ENCODE measurements at regions not wholly inside any gene's neighbourhood (a gene's known extent, or its start where the extent isn't known, plus 50 kb on each side); places are given as distances from the start of the nearest gene placed in this dataset.

DNA sequence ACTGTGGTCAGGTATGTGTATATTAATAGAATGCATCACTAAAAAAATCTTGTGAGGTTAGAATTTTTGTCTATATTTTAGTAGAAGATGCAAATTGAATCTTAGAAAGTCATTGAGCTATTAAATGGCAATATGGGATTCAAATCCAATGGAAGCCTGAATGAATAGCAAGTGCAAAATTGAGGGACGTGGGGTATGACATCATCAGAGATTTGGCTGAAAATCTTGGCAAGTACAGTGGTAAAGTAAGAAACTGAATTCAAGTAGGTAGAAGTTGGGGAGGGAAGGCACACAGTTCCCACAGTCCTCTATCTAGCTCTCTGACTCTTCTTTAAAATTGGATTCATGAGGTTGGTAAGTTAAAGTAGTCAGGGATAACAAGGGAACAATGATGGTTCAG, 97.4 kb upstream of the SSTR1 start:
- no peak for DNase-seq (ENCODE audit: low read depth in 2 of 2)

GRCh38 chr14:38111046-38111445, 96.7 kb upstream of the SSTR1 start:
- no peak for DNase-seq (ENCODE audit: low read depth in 2 of 2)

GRCh38 chr14:38113546-38113945, 94.2 kb upstream of the SSTR1 start:
- no peak for DNase-seq (ENCODE audit: low read depth in 2 of 2)

DNA sequence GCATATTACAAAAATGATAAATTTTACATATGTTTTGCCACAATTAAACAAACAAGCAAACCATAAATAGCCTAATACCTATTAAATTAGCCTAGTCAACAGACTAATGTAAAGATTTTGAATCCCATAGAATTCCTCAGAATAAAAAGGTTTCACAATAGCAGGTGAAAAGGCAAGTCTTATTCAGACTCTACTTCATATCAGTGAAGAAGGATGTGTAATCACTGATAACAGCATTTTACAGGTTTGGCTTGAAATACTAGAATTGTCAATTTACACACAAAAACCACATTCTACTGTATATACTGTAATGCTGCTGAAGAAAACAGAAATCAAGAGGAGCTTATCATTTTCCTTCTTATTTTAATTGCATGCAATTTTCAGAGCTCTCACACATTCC, 90.8 kb upstream of the SSTR1 start:
- no peak for DNase-seq (ENCODE audit: low read depth in 2 of 2)

DNA sequence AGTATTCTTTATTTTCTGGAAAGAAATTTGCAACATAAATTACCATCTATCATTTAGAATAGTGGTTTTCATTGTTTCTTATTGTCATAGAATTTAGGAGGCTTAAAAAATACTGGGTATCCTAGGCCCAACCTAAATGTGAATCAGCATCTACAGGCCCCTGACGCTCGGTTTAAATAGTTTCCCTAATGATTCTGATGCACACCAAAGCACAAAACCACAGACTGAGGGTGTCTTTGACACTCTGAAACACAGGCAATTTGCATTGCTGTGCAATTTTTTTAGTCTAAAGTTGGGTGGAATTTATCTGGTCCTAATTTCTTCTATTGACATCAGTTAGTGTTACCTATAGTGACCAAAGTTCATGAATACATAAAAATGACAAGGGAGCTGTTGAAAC, 87.6 kb upstream of the SSTR1 start:
- DNase-seq (ENCODE audit: low read depth in 2 of 2): no peak

- no peak for DNase-seq (ENCODE audit: low read depth in 2 of 2)
Observed at GRCh38 chr14:38121320-38122020, 86.2 kb upstream of the SSTR1 start.

GRCh38 chr14:38122241-38122640, 85.5 kb upstream of the SSTR1 start:
- no peak for DNase-seq (ENCODE audit: low read depth in 2 of 2)

DNA sequence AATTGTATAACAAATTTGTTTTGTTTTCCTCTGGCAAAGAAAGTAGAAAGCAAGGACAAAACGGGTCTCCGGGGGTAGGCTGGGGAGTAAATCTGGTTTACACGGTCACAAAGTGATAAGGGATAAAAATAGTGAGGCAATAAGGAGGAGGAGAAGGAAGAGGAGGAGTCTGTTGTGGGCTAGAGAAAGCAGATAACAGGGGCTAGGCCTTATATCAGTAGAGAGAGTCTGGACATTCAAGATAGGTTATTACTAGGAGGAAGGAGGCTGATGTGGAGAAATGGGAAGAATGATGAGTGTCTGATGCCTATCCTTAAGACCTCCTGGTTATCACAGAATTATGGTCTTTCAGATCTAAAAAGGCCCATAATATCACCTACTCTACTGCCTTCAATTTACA, 83.2 kb upstream of the SSTR1 start:
- no peak for DNase-seq (ENCODE audit: low read depth in 2 of 2)

DNA sequence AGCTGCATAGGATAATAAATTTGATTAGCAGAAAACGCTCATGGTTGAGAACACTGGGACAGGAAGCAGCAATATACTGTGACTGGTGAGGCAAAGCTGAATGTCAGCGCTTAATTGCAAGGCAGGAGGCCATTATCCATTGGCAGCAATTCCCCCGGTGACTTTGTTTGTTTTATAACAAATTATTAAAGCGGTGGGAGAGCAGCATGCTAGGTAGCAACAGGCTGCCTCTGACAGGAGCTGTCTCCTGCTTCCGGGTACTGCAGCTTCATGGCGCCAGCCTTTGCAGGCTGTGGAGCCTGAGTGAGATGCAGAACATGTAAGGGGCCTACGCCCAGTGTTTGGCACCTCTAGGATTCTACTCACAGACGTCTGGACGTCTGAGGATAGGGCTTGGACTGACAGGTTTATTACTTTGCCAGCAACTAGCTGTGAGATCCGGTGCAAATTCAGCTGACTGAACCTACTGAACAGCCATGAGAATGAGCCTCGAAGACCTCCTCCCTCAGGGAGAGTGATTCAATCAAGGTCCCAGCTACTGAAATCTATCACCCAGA, 82.1 kb upstream of the SSTR1 start:
- DNase-seq (ENCODE audit: low read depth in 2 of 2): no peak

GRCh38 chr14:38127356-38127755, 80.3 kb upstream of the SSTR1 start:
- DNase-seq (ENCODE audit: low read depth in 2 of 2): no peak

- no peak for DNase-seq (ENCODE audit: low read depth in 2 of 2)
Observed at GRCh38 chr14:38127784-38128183, 79.9 kb upstream of the SSTR1 start.

DNA sequence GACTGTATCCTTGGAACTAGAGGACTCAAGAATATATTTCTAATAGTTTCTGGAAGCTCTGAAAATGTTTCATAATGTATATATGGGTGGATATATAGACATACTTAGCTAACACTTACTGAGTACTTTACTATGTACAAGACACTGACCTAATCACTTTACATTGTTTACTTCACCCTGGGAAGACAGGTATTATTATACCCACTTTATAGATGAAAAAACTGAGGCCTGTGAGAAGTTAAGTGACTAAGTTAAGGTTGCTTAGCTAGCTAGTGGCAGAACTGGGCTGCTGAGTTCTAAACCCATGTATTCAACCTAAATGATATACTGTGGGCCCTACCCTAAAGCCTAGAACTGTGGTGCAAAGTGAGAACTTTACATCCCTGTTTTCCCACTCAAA, 79.1 kb upstream of the SSTR1 start:
- DNase-seq (ENCODE audit: low read depth in 2 of 2): no peak

- no peak for DNase-seq (ENCODE audit: low read depth in 2 of 2)
Observed at GRCh38 chr14:38129192-38129591, 78.5 kb upstream of the SSTR1 start.

DNA sequence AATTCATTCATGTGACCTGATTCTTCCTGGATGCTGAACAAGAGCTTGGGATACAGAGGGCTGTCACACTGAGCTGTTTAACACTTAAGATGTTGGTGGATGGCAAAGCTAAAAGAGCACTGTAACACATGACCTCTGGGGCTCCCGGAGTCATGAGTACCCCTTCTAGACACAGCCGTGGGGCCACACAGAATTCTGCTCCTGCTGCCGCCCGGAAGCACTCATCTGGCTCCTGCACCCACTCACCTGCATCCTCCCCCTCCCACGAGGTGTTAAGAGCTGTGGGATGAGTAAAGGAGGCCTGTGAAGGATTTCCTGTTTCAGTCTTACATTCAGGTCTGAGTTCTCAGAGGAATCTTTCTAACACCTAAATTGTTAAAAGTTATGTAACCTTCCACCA, 78.0 kb upstream of the SSTR1 start:
- DNase-seq (ENCODE audit: low read depth in 2 of 2): no peak

DNA sequence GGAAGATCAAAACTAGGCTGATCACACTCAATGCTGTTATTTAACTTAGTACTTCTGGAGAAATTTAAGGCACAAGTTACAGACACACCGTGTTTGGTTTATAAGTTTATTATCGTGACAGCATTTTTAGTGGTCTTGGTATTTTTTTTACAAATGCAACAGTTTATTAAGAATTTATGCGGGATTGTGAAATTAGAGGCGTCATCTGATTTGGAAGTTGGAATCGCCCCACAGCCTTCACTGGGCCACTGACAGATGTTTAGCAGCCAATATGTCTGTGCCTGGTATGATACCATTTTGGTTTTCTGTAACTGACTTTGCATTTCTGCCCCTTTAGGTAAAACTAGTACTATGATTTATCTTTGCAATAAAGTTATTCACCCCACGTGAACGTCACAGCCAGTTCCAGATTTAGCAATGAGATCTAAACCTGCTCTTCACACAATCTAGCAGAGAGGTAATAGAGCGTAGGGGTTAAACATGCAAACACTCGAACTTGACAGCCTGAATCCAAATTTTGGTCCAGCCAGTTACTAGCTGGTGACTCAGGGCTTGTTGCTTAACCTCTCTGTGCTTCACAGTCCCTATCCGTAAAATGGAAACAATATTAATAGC, 73.2 kb upstream of the SSTR1 start:
- DNase-seq (ENCODE audit: low read depth in 2 of 2): no peak

DNA sequence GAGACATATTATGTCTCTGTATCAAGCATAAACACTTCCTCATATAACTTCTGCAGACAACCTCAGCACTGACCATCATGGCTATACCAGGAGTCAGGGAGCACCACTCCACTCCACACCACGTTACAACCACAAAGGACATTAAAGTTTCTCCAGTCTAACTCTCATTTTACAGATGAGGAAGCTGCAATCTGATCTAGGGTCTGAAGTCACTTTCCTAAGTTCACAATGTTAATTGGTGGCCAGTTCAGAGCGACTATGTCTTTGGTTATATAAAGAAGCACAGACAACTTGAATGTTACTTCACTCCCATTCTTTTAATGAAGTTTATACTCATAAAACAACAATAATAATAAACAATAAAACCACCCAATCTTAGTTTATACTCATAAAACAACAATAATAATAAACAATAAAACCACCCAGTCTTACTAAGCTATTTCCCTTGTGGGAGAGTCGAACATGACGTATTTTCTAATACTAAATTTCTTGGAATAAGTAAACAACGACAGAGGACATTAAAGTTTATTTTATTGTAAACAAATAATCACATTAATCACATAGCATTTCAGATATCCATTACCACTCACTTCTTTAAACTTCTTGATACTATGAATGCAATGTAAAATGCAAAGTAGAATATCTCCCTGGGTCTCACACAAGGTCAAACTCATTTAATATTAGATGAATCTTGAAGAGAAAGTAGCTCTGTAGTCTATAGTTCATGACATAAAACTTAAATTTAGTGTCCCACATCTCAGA, 72.4 kb upstream of the SSTR1 start:
- no peak for DNase-seq (ENCODE audit: low read depth in 2 of 2)

DNA sequence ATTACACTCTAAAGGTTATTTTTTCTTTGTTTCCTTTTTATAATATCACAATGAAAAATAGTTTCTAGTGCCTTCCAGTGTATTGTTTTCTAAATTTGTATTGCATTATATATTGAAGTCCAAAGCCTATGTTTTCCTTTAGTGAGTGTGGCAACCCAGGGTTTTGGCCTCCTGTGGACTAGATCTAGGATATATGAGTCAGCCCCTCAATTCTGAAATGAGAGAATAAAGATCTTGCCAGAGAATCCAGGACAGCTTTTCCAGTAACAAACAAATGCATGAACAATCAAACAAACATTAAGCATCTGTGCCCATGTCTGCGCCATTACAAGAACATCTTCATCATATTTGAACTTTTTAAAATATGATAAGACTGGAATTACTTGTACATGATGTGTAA, 70.7 kb upstream of the SSTR1 start:
- DNase-seq (ENCODE audit: low read depth in 2 of 2): no peak

DNA sequence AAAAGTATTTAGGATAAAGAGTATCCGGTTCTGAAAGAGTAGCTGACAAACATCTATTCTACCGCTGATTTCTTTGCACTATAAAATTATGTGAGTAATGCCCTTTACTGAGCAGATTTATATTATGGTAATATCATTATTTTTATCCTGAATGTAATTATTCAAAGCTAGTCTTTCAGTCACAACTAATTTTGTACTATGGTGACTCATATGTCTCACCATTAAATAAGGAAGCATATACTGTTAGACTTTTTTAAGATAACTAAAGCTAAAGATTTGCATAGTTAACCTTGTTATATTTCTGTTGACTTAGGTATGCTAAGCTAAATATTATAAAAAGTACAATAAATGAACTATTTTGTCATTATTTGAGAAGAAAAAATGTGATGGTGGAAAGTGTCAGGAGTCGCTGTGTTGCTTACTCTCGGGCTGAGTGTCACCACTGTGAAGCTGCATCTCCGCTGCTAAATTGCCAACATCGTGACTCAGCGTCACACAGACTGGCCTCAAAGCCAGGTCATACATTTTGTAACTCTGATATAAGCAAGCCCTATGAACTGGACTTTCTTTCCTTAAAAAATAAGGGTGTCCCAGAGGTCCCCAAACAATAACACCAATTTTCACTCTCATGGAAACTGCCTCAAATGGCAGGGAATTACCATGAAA, 69.1 kb upstream of the SSTR1 start:
- DNase-seq (ENCODE audit: low read depth in 2 of 2): no peak

- DNase-seq (ENCODE audit: low read depth in 2 of 2): no peak
Observed at GRCh38 chr14:38139926-38140325, 67.8 kb upstream of the SSTR1 start.

- no peak for DNase-seq (ENCODE audit: low read depth in 2 of 2)
Observed at GRCh38 chr14:38143170-38143569, 64.5 kb upstream of the SSTR1 start.

DNA sequence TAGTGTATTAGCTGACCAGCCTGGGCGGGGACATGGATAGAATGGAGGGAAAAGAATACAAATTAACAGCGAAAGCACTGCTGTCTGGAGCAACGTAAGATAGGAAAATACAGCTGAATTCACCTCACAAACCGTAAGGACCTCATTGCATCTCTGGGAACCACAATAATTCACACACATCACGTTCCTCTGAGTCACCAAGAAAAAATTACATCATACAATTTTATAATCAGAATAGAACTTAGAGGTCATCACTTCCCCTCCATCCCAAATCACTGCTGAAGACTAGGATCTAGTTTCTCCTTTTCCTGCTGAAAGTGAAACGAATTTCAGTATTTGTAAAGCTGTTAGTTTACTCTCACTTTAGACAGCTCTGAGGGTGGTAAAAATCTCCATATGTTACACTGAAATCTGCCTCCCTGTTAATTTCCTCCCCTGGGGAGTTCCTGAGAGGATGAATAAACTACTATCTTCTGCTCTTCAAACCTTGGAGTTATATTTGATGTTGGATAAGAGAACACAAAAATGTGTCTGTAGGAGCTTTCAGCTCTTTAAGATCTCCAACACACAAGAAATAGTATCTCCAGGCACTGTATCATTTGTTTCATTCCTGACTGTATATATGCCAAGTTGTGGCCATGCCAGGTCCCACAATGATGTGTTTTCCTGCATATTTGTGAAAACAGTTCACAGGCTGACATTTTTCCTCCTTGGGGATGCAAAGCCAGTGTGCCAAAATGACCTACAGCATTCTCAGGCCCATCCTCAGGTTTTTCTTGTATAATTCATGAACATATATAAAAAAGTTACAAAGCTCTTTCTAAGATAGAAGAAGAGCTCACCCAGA, 63.8 kb upstream of the SSTR1 start:
- no peak for DNase-seq (ENCODE audit: low read depth in 2 of 2)

Measured in stimulated activated CD4-positive, alpha-beta T cell treated with anti-CD3 and anti-CD28 coated beads, Interleukin-4, amount 100 ng/mL, for 48 hours (primary cell).